K562 (cell line): ENCODE measurements at regions not wholly inside any gene's neighbourhood (a gene's known extent, or its start where the extent isn't known, plus 50 kb on each side); places are given as distances from the start of the nearest gene placed in this dataset.

Source experiments
- CTBP1 ChIP-seq: fragments of 450-650 bp; IDR thresholded peaks from 2 replicates; pipeline ENCODE4 v1.6.1; 2016; ENCODE audit warnings: borderline replicate concordance
- EP300 ChIP-seq: IDR thresholded peaks from 2 replicates; pipeline ENCODE4 v1.6.1; 2012; ENCODE audit warnings: low read length, improper control_type of control experiment
- KDM5B ChIP-seq: fragments of 200-600 bp; sonication (generic); IDR thresholded peaks from 2 replicates; pipeline ENCODE4 v1.6.1; 2012; ENCODE audit warnings: low read depth, mild to moderate bottlenecking, moderate library complexity, low read length, control low read depth, inconsistent platforms; ENCODE audit not compliant: insufficient replicate concordance
- RAD21 ChIP-seq, 2 experiments: fragments of 250-450 bp in 1 of 2; fragments of 450-650 bp in 1 of 2; sonication (Bioruptor Pico) in 1 of 2; formaldehyde crosslinking in 1 of 2; IDR thresholded peaks in 1 of 2; conservative IDR thresholded peaks in 1 of 2; 2 replicates each; pipeline versions ENCODE4 v1.4.0 to v1.8.0; 2020 to 2022; ENCODE audit warnings: mild to moderate bottlenecking in 2 of 2, moderate library complexity in 1 of 2
- RFX5 ChIP-seq: IDR thresholded peaks from 2 replicates; pipeline ENCODE4 v1.6.1; 2011; ENCODE audit warnings: low read depth, mild to moderate bottlenecking, improper control_type of control experiment, low read length
- RUNX1 ChIP-seq: sonication (generic); IDR thresholded peaks from 2 replicates; pipeline ENCODE4 v1.6.1; 2016; ENCODE audit warnings: antibody characterized with exemption, low read depth
- SIN3A ChIP-seq, 2 experiments: fragments of 150-350 bp in 1 of 2; IDR thresholded peaks; 2 replicates each; pipeline ENCODE4 v1.6.1; 2011 to 2016; ENCODE audit warnings: borderline replicate concordance in 2 of 2, low read depth in 2 of 2, low read length in 2 of 2, mild to moderate bottlenecking in 2 of 2, moderate library complexity in 2 of 2; ENCODE audit not compliant: control insufficient read depth in 1 of 2
- XRCC5 ChIP-seq: fragments of 200-400 bp; formaldehyde crosslinking; IDR thresholded peaks from 2 replicates; pipeline ENCODE4 v1.6.1; 2017; ENCODE audit warnings: low read depth, mild to moderate bottlenecking, low read length
- ZNF274 ChIP-seq: IDR thresholded peaks from 2 replicates; pipeline ENCODE4 v1.6.1; 2011; ENCODE audit warnings: low read depth, mild to moderate bottlenecking, low read length, moderate library complexity, borderline replicate concordance
- TF ChIP-seq, protein P1 (sequence below): fragments of 150-350 bp; IDR thresholded peaks from 2 replicates; pipeline ENCODE4 v1.6.1; 2014; ENCODE audit warnings: low read depth, mild to moderate bottlenecking, low read length, borderline replicate concordance
- TF ChIP-seq, protein P2 (sequence below): fragments of 250-450 bp; sonication (Bioruptor Pico); IDR thresholded peaks from 2 replicates; pipeline ENCODE4 v1.5.1; 2021; ENCODE audit warnings: mild to moderate bottlenecking
- TF ChIP-seq, protein P3 (sequence below): sonication (generic); formaldehyde crosslinking; IDR thresholded peaks from 2 replicates; pipeline ENCODE4 v1.9.0; 2022; ENCODE audit warnings: mild to moderate bottlenecking, missing genetic modification reagents

DNA sequence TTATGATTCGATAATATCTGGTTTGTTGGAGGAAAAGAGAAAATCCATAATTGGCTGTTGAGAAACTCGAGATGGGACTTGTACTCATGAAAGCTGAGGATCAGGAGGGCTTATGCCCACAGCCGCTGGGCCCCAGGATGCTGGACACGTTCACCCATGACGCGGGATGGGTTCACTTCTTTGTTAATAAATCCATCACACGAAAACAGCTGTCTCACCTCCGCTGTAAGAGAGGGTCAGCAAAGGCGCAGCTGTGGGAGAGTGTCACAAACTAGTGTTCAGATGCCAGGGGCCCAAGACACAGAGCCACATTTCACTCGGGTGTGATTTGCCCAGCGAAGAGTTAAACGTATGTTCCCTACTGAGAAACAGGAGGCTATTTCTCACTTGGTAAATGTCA is 315.1 kb downstream of the THBS2 start:
- TF ChIP-seq CTBP1 (no peak), RFX5 (no peak), XRCC5 (no peak), RAD21 (CRISPR knock-in tag; conservative IDR thresholded peaks at IDR 0.05 in 1 of 2, IDR thresholded peaks at IDR 0.05 in 1 of 2) (no peak), RUNX1 (no peak), KDM5B (no peak), ZNF274 (no peak), EP300 (no peak), SIN3A (IDR thresholded peaks at IDR 0.05; ENCODE audit: borderline replicate concordance in 2 of 2, control insufficient read depth in 1 of 2, low read depth in 2 of 2, low read length in 2 of 2) (no peak)
- TF ChIP-seq, protein P1, sequence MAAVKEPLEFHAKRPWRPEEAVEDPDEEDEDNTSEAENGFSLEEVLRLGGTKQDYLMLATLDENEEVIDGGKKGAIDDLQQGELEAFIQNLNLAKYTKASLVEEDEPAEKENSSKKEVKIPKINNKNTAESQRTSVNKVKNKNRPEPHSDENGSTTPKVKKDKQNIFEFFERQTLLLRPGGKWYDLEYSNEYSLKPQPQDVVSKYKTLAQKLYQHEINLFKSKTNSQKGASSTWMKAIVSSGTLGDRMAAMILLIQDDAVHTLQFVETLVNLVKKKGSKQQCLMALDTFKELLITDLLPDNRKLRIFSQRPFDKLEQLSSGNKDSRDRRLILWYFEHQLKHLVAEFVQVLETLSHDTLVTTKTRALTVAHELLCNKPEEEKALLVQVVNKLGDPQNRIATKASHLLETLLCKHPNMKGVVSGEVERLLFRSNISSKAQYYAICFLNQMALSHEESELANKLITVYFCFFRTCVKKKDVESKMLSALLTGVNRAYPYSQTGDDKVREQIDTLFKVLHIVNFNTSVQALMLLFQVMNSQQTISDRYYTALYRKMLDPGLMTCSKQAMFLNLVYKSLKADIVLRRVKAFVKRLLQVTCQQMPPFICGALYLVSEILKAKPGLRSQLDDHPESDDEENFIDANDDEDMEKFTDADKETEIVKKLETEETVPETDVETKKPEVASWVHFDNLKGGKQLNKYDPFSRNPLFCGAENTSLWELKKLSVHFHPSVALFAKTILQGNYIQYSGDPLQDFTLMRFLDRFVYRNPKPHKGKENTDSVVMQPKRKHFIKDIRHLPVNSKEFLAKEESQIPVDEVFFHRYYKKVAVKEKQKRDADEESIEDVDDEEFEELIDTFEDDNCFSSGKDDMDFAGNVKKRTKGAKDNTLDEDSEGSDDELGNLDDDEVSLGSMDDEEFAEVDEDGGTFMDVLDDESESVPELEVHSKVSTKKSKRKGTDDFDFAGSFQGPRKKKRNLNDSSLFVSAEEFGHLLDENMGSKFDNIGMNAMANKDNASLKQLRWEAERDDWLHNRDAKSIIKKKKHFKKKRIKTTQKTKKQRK: no peak
- TF ChIP-seq, protein P2, sequence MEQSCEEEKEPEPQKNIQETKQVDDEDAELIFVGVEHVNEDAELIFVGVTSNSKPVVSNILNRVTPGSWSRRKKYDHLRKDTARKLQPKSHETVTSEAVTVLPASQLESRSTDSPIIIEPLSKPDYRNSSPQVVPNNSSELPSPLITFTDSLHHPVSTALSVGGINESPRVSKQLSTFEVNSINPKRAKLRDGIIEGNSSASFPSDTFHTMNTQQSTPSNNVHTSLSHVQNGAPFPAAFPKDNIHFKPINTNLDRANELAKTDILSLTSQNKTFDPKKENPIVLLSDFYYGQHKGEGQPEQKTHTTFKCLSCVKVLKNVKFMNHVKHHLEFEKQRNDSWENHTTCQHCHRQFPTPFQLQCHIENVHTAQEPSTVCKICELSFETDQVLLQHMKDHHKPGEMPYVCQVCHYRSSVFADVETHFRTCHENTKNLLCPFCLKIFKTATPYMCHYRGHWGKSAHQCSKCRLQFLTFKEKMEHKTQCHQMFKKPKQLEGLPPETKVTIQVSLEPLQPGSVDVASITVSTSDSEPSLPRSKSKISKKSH (CRISPR knock-in tag): no peak
- TF ChIP-seq, protein P3, sequence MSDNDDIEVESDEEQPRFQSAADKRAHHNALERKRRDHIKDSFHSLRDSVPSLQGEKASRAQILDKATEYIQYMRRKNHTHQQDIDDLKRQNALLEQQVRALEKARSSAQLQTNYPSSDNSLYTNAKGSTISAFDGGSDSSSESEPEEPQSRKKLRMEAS (CRISPR knock-in tag): no peak
